Trophoblast cell (in vitro differentiated cells and primary cell): ENCODE measurements at regions not wholly inside any gene's neighbourhood (a gene's known extent, or its start where the extent isn't known, plus 50 kb on each side); places are given as distances from the start of the nearest gene placed in this dataset.
A peak's percentile ranks its signal among the peaks of the same experiment; 100 is the strongest.

Source experiments
- DNase-seq, 2 donors: peaks; one replicate each; pipeline ENCODE4 v3.0.0-alpha.2; 2016
- H2AFZ ChIP-seq: 2 replicates; pipeline ENCODE4 v1.6.1; 2013; ENCODE audit warnings: low read length, moderate library complexity, mild to moderate bottlenecking; ENCODE audit not compliant: insufficient read depth, poor library complexity
- H2AK5ac ChIP-seq: 2 replicates; pipeline ENCODE4 v1.6.1; 2013; ENCODE audit warnings: mild to moderate bottlenecking, low read length
- H2BK120ac ChIP-seq: 2 replicates; pipeline ENCODE4 v1.6.1; 2013; ENCODE audit warnings: low read length, mild to moderate bottlenecking, moderate library complexity; ENCODE audit not compliant: insufficient read depth, poor library complexity
- H2BK12ac ChIP-seq: 2 replicates; pipeline ENCODE4 v1.6.1; 2013; ENCODE audit warnings: mild to moderate bottlenecking, low read length, moderate library complexity
- H2BK5ac ChIP-seq: 2 replicates; pipeline ENCODE4 v1.6.1; 2013; ENCODE audit warnings: low read length, low read depth, moderate library complexity, mild to moderate bottlenecking; ENCODE audit not compliant: poor library complexity
- H3K14ac ChIP-seq: 2 replicates; pipeline ENCODE4 v1.6.1; 2013; ENCODE audit warnings: mild to moderate bottlenecking, low read length
- H3K18ac ChIP-seq: 2 replicates; pipeline ENCODE4 v1.6.1; 2013; ENCODE audit warnings: mild to moderate bottlenecking, low read length
- H3K23ac ChIP-seq: 2 replicates; pipeline ENCODE4 v1.6.1; 2013; ENCODE audit warnings: low read length
- H3K27ac ChIP-seq: 2 replicates; pipeline ENCODE4 v1.5.1; 2013; ENCODE audit warnings: low read depth, mild to moderate bottlenecking, inconsistent platforms, low read length, moderate library complexity
- H3K27me3 ChIP-seq: 2 replicates; pipeline ENCODE4 v1.6.1; 2013; ENCODE audit warnings: inconsistent platforms, mild to moderate bottlenecking, low read length, moderate library complexity; ENCODE audit not compliant: insufficient read depth
- H3K36me3 ChIP-seq, 2 experiments: 1 replicate in 1 of 2; 2 replicates in 1 of 2; pipeline ENCODE4 v1.6.1; 2013; ENCODE audit warnings: low read length in 2 of 2, mild to moderate bottlenecking in 2 of 2, moderate library complexity in 1 of 2; ENCODE audit not compliant: insufficient read depth in 2 of 2, control insufficient read depth in 1 of 2
- H3K4ac ChIP-seq: 2 replicates; pipeline ENCODE4 v1.6.1; 2013; ENCODE audit warnings: low read depth, mild to moderate bottlenecking, low read length, moderate library complexity
- H3K4me1 ChIP-seq, 2 experiments: 1 replicate in 1 of 2; 2 replicates in 1 of 2; pipeline ENCODE4 v1.6.1; 2013; ENCODE audit warnings: low read length in 2 of 2, mild to moderate bottlenecking in 2 of 2, moderate library complexity in 1 of 2; ENCODE audit not compliant: insufficient read depth in 2 of 2, control insufficient read depth in 1 of 2
- H3K4me2 ChIP-seq: 2 replicates; pipeline ENCODE4 v1.6.1; 2013; ENCODE audit warnings: inconsistent platforms, mild to moderate bottlenecking, low read length, moderate library complexity
- H3K4me3 ChIP-seq: 2 replicates; pipeline ENCODE4 v1.5.1; 2013; ENCODE audit warnings: mild to moderate bottlenecking, low read depth, low read length, inconsistent platforms
- H3K79me1 ChIP-seq: one replicate; pipeline ENCODE4 v1.6.1; 2013; ENCODE audit warnings: low read length
- H3K79me2 ChIP-seq: 2 replicates; pipeline ENCODE4 v1.6.1; 2013; ENCODE audit warnings: low read length, mild to moderate bottlenecking; ENCODE audit not compliant: control insufficient read depth, insufficient read depth, poor library complexity
- H3K9ac ChIP-seq: 2 replicates; pipeline ENCODE4 v1.6.1; 2013; ENCODE audit warnings: mild to moderate bottlenecking, low read length
- H3K9me3 ChIP-seq: 2 replicates; pipeline ENCODE4 v1.6.1; 2013; ENCODE audit warnings: low read depth, mild to moderate bottlenecking, control low read depth, inconsistent platforms, low read length; ENCODE audit not compliant: insufficient read depth
- H4K12ac ChIP-seq: 2 replicates; pipeline ENCODE4 v1.6.1; 2013; ENCODE audit warnings: low read depth, mild to moderate bottlenecking, low read length, moderate library complexity
- H4K8ac ChIP-seq: 2 replicates; pipeline ENCODE4 v1.6.1; 2013; ENCODE audit warnings: low read depth, mild to moderate bottlenecking, low read length, moderate library complexity
- H4K91ac ChIP-seq: one replicate; pipeline ENCODE4 v1.6.1; 2013; ENCODE audit warnings: low read depth, mild to moderate bottlenecking, low read length, moderate library complexity
- WGBS: extraction: QIAGEN DNeasy Blood & Tissue Kit; methylation state at CpG from one replicate; pipeline ENCODE4 v1.1.7; 2013; ENCODE audit warnings: missing lambda C conversion rate; ENCODE audit not compliant: insufficient read length, insufficient coverage; ENCODE audit errors: extremely low coverage; 5-methylcytosine and 5-hydroxymethylcytosine counted together

DNA sequence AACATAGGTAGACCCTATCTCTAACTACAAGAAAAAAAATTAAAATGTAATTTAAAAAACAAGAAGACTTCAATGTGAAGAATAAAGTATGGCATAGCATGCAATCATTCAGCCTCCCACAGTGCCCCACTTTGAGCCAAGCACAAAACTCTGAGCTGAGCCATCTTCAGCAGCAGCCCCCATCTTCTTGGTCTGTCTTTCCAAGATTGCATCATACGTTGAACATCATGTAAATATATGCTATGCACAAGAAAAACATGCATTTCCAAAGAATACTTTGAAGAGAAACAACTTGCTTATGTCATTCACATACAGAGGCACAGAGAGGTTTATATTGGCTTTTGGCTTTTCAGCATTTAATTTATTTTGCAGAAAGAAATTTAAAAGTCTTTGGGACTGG, 105.8 kb upstream of the TMPO start:
- Histone ChIP-seq H3K79me1 (no peaks in the 10 kb centered on the region), H2AFZ (no peak overlapping the region), H2BK5ac (no peak overlapping the region), H3K9ac (no peak overlapping the region), H3K4me2 (no peak overlapping the region), H2BK12ac (no peak overlapping the region), H3K36me3 (no peaks in the 10 kb centered on the region), H3K4ac (no peak overlapping the region), H3K4me1 (peaks cover 0 to 2% of the 10 kb centered on the region in 2 experiments), H3K14ac (no peak overlapping the region), H3K79me2 (no peaks in the 10 kb centered on the region), H4K91ac (no peak overlapping the region), H3K18ac (no peak overlapping the region), H3K23ac (no peak overlapping the region), H3K4me3 (no peak overlapping the region), H2BK120ac (no peak overlapping the region), H3K9me3 (peaks cover 3% of the 10 kb centered on the region), H4K12ac (no peak overlapping the region), H3K27me3 (no peaks in the 10 kb centered on the region), H2AK5ac (no peak overlapping the region), H4K8ac (no peak overlapping the region), H3K27ac (no peak overlapping the region)
- WGBS: no CpG with 5 or more reads among the region's 1 CpG
- DNase-seq: no peak

DNA sequence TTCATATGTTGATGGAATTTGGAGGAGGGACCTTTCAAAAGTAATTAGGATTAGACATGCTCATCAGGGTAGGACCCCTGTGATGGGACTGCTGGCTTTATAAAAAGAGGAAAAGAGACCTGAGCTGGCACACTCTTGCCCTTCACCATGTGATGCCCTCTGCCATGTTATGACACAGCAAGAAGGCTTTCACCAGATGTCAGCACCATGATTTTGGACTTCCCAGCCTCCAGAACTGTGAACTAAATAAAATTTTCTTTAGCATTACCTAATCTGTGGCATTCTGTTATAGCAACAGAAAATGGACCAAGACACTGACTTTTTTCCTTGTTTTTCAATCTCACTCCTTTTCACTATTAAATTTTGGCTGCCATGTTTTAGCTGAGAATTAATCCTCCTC, 105.0 kb upstream of the TMPO start:
- no peak for DNase-seq
- H3K9ac ChIP-seq: no peak overlapping the region
- H3K79me1 ChIP-seq: no peaks in the 10 kb centered on the region
- H4K12ac ChIP-seq: no peak overlapping the region
- no peaks in the 10 kb centered on the region for H3K27me3 ChIP-seq
- H2AFZ ChIP-seq: no peak overlapping the region
- no peak overlapping the region for H3K27ac ChIP-seq
- H3K4ac ChIP-seq: no peak overlapping the region
- no peak overlapping the region for H4K8ac ChIP-seq
- no peak overlapping the region for H2BK5ac ChIP-seq
- no peak overlapping the region for H4K91ac ChIP-seq
- no peak overlapping the region for H2BK12ac ChIP-seq
- H3K9me3 ChIP-seq: peaks cover 3% of the 10 kb centered on the region
- peaks cover 0 to 2% of the 10 kb centered on the region in 2 experiments for H3K4me1 ChIP-seq
- H3K4me2 ChIP-seq: no peak overlapping the region
- no peak overlapping the region for H3K14ac ChIP-seq
- no peaks in the 10 kb centered on the region for H3K36me3 ChIP-seq
- H3K4me3 ChIP-seq: no peak overlapping the region
- no peaks in the 10 kb centered on the region for H3K79me2 ChIP-seq
- H2BK120ac ChIP-seq: no peak overlapping the region
- H2AK5ac ChIP-seq: no peak overlapping the region
- H3K23ac ChIP-seq: no peak overlapping the region
- no peak overlapping the region for H3K18ac ChIP-seq

DNA sequence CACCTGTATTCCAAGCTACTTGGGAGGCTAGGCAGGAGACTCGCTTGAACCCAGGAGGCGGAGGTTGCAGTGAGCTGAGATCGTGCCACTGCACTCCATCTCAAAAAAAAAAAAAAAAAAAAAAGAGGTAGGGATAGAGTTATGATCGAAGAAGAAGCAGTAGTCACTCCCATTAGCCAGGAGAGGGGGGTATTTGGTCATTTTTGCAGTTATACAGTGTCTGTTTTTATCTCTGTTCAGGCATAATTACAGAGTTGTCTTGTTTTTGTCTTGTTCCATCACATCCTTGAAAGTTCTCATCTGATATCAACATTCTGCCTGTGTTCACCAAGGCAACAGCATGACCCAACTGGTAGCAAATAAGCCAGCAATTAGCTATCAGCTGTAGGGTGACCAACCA, 98.5 kb upstream of the TMPO start:
- Histone ChIP-seq H2BK5ac (no peak overlapping the region), H2BK120ac (no peak overlapping the region), H4K12ac (no peak overlapping the region), H3K9ac (no peak overlapping the region), H2AFZ (no peak overlapping the region), H2AK5ac (no peak overlapping the region), H3K23ac (no peak overlapping the region), H4K8ac (no peak overlapping the region), H3K79me1 (no peaks in the 10 kb centered on the region), H3K4me2 (no peak overlapping the region), H3K27me3 (no peaks in the 10 kb centered on the region), H3K18ac (no peak overlapping the region), H3K4me3 (no peak overlapping the region), H3K9me3 (no peaks in the 10 kb centered on the region), H3K27ac (no peak overlapping the region), H3K36me3 (no peaks in the 10 kb centered on the region), H3K14ac (no peak overlapping the region), H4K91ac (no peak overlapping the region), H3K4me1 (peaks cover 3 to 8% of the 10 kb centered on the region in 2 experiments), H3K4ac (no peak overlapping the region), H3K79me2 (no peaks in the 10 kb centered on the region), H2BK12ac (no peak overlapping the region)
- WGBS: no CpG with 5 or more reads among the region's 4 CpGs
- peak in 1 of 2 donors; percentile 68 for DNase-seq

DNA sequence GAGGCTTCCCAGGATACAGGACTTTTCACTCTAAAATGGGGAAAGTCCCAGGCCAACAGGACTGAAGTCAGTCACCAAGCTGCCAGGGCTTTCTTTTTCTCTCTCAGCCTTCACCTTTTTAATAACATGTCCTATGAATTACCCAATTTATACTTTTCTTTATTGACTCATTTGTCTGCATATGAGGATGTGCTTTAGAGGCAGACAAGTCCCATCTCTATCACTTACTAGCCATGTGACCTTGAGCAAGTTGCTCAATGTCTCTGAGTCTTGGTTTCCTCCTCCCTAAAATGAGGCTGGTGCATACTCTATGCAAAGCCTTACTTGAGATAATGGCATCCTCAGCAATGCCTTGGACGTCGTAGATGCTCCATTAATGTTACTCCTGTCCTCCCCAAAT, 98.1 kb upstream of the TMPO start:
- H2BK5ac ChIP-seq: no peak overlapping the region
- H2AFZ ChIP-seq: no peak overlapping the region
- no peak overlapping the region for H2BK12ac ChIP-seq
- no CpG with 5 or more reads among the region's 2 CpGs for WGBS
- H3K4me2 ChIP-seq: no peak overlapping the region
- H2BK120ac ChIP-seq: no peak overlapping the region
- H3K27me3 ChIP-seq: no peaks in the 10 kb centered on the region
- peaks cover 3 to 8% of the 10 kb centered on the region in 2 experiments for H3K4me1 ChIP-seq
- no peak overlapping the region for H2AK5ac ChIP-seq
- no peaks in the 10 kb centered on the region for H3K79me2 ChIP-seq
- no peak overlapping the region for H3K23ac ChIP-seq
- H3K36me3 ChIP-seq: no peaks in the 10 kb centered on the region
- H3K14ac ChIP-seq: no peak overlapping the region
- H3K4ac ChIP-seq: no peak overlapping the region
- no peak overlapping the region for H4K8ac ChIP-seq
- no peak overlapping the region for H3K9ac ChIP-seq
- DNase-seq: no peak
- H4K91ac ChIP-seq: no peak overlapping the region
- no peak overlapping the region for H3K18ac ChIP-seq
- no peak overlapping the region for H3K4me3 ChIP-seq
- no peaks in the 10 kb centered on the region for H3K79me1 ChIP-seq
- no peak overlapping the region for H4K12ac ChIP-seq
- no peaks in the 10 kb centered on the region for H3K9me3 ChIP-seq
- H3K27ac ChIP-seq: no peak overlapping the region
